Inflammatory macrophage treated with lipopolysaccharide for 4 hours (primary cell): ENCODE measurements at regions not wholly inside any gene's neighbourhood (a gene's known extent, or its start where the extent isn't known, plus 50 kb on each side); places are given as distances from the start of the nearest gene placed in this dataset.

Source experiments
- DNase-seq: peaks from one replicate; pipeline ENCODE4 v3.0.0-alpha.2; 2020

DNA sequence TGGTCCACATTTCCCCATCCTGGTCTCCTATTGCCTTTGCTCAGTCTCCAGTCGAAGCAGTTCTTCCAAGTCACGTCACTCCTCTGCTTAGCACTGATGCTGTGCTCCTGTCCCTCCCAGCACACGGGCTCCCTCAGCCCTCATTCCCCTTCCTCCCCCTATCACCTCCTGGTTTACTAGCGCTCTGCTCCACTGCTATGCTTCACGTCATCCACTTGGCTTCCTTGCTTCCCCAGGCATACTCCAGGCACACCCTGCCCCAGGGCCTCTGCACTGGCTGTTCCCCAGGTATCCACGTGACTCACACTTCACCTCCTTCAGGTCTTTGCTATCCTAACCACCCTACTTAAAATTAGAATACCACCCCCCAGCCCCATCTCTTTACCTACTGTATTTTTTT, 269.3 kb downstream of the GLI2 start:
- no peak for DNase-seq

DNA sequence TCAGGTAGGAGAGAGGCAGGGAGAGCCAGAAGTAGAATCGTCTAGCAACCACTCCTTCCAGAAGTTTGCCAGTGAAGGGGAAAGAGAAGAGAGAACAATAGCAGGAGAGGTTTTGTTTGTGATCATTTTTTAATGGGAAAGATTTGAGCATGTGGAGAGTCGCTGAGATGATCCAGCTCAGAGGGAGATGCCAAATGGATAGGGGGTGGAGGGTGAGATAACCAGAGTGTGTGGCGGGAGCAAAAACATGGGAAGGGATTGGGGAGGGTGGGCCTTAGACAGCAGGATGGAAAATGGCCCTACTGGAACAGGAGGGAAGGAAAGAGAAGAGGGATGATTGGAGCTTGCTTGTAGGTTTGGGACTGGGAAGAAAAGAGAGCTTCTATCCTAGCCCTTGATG, 269.8 kb downstream of the GLI2 start:
- DNase-seq = no peak

DNA sequence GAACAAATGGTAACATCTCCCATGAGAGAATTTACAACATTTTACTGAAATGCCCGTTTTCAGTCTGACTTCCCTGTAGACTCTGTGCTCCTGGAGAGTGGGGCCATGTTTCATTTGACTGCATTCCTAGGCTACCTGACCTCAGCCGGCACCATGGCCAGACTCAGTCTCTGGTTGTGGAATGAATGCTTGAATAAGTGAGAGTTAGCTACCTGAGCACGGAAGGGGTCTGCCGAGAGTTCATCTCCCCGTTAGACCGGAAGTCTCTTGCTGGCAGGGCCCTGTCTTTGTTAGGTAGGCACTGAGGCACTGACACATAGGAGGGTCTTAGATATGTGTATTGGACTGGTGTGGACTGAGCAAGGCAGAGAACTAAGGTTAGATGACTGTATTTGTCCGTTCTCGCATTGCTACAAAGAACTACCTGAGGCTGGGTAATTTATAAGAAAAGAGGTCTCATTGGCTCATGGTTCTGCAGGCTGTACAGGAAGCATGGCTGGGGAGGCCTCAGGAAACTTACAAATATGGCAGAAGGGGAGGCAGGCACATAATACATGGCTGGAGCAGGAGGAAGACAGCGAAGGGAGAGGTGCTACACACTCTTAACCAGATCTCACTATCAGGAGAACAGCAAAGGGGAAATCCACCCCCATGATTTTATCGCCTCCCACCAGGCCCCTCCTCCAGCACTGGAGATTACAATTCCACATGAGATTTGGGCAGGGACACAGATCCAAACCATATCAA, 271.2 kb downstream of the GLI2 start:
- DNase-seq = no peak

DNA sequence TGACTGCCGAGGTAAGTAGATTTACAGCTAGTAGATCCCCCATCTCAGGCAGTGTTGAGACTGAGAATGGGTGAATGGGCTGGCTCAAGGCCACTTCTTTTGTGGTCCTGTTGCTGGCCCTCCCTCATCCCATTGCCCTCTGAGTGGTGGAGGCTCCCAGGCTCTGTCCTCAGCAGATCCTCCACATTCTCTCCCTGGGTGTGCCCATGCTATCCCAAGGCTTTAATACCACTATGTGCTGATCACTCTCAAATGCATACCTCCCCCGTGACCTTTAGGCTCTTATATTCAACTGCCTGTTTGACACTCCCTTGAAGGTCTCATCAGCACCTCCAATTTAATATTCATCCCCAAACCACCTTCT, 271.8 kb downstream of the GLI2 start:
- DNase-seq = no peak

DNA sequence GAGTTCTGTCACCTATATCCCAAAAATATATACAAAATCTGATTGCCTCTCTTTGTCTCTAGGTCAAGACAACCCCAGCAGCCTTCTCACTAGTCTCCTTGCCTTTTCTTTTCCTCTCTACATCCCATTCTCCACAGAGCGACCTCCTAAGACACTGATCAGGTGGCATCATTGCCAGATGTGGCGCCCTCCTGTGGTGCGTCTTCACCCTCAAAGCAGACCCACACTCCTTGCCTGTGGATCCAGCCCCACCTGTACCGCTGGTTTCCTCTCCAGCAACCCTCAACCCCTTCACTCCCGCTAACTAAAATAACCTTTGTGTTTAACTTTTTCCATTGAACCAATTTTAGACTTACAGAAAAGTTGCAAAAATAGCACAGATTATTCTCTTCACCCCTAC, 273.3 kb downstream of the GLI2 start:
- no peak for DNase-seq

DNA sequence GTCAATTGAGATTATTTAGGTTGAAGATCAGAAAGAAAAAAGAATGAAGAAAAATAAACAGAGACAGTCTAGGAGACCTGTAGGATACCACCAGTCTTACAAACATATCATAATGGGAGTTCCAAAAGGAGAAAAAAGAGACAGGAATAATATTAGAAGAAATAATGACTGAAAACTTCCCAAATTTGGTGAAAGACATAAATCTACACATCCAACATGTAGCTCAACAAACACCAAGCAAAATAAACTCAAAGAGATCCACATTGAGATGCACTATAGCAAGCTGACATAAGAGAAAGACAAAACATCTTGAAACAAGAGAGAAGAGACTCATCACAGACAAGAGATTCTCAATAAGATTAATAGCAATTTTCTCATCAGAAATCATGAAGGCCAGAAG, 274.0 kb downstream of the TFCP2L1 start:
- no peak for DNase-seq

DNA sequence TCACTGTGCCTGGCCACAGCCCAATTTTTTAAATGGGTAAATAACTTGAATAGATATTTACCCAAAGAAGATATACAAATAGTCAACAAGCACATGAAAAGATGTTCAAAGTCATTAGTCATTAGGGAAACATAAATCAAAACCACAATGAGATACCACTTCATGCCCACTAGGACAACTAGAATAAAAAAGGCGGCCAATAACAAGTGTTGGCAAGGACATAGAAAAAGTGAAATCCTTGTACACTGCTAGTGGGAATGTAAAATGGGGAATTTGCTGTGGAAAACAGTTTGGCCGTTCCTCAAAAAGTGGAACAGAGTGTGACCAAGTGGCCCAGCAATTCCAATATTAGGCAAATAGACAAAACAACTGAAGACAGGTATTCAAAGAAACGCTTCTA, 270.1 kb downstream of the TFCP2L1 start:
- DNase-seq = no peak

DNA sequence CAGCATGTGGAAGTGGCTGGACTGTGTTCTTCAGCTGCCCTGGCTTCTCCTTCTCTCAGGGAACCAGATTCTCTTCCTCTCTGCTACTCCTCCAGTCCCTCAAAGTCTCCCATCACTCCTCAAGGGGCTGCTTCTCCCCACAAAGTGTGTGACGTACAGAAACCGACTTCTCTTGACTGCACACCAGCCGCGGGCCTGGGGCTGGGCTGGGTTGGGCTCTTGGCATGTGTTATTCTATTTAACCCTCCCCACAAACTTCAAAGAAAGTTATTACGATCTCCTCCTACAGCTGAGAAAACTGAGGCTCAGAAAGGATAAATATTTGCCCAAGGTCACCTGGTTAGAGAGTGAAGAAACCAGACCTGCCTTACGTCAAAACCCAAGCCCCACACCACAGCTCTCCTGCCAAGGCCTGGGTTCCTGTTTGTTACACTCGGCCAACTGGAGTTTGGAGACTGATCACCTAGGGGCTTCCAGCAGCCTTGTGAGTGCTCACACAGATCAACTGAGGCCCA, 269.0 kb downstream of the TFCP2L1 start:
- no peak for DNase-seq

DNA sequence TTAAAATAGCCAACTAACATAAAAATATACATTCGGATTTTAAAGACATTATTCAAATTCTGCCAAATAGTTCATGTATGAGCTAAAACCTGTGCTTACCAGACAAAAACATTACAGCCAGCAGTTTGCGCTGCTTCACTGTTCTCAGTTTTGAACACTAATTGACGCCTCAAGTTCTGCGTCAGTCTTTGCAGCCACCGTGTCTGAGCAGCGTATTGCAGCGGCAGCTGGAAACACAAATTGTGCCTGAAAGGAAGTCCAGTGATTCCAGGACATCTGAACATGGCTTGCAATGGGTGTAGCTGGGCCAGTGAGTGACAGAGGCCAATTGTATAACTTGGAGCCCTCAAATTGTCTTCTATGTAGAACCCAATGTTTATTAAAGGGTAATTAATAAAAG, 267.6 kb downstream of the TFCP2L1 start:
- no peak for DNase-seq

DNA sequence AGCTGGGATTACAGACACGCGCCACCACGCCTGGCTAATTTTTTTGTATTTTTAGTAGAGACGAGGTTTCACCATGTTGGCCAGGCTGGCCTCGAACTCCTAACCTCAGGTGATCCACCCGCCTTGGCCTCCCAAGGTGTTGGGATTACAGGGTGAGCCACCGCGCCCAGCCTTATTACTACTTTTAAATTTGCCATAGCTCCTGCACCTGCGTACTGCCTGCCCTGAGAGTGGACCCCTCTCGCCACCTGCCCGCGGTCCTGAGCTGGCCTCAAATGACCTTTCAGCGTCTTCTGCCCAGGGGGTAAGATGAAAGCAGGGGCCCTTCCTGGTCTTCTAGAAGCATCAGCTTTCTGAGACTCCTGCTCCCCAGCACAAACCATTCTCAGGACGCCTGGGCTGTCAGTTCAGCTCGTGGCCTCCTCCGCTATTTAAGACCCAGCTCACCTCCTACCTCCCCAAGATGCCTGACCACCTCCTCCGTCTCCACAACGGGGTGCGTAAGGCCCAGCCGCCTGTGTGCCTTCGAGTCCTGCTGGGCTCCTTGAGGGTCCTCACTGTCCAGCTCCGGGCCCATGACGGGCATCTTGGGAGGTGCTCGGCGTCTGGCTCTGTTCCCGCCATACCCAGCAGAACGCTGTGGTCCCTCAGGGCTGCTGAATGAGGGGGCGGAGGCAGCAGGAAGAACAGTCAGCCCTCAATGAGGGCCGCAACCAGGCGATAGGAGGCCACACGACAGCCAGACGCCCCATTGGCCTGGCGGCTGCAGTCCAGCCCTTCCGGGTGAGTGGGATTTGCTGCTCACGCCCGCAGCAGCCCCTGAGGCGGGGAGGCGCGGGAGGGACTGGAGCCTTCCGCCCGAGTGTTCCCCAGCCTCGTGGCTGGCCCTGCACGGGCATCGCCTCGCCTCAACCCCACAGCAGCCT, 266.6 kb downstream of the TFCP2L1 start:
- no peak for DNase-seq

DNA sequence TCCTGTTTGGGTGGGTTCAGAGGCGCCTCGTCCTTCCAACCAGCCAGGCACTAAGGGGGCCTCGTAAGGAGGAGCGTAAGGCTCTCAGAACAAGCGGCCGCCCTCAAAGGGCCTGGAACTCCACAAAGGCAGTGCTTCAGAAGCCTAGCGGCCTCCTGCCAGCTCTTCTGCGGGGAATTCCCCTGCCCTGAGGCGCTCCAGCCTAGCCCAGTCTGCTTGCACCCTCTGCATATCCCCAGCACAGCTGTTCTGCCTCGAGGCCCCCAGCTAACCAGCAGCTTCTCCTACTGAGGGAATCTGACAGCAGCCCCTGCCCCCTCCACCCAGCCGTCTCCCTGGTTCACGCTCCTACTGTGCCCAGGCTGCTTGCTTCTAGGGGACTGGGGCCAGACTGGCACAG, 265.9 kb downstream of the TFCP2L1 start:
- no peak for DNase-seq

DNA sequence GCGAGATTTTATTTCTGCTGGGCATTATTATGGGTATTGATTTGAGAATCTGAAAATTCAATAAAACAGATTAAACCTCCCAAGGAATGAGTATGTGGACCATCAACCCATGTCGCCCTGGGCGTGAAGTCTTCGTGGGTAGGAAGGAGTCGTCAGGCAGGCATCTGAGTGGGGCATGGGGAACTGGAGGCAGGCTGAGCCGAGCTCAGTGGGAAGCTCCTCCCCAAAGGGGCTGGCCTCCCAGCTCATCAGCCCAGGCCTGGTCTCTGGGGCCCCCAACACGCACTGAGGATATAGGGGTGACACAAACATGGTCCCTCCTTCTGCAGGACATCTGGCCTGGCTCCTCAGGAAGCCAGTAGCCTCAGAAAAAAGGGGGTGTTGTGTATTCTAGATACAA, 265.2 kb downstream of the TFCP2L1 start:
- DNase-seq = no peak

DNA sequence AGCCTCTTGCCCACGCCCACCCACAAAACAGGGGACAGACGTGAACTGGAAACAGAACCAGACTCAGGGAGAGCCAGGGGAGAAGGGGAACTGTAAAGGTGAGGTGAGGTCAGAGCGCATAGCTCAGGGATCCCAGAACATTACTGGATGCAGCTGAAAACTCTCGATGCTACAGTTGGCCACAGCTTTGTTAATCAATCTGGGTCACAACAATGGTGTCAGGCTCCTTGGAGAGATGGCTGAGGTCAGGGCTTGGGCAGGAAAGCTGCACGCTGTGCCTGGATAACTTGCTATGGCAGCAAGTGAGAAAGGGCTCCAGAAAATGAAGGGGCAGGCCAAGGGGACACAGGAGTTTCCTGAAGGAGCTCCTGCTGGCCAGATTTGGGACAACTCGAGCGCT, 263.3 kb downstream of the TFCP2L1 start:
- DNase-seq = no peak

DNA sequence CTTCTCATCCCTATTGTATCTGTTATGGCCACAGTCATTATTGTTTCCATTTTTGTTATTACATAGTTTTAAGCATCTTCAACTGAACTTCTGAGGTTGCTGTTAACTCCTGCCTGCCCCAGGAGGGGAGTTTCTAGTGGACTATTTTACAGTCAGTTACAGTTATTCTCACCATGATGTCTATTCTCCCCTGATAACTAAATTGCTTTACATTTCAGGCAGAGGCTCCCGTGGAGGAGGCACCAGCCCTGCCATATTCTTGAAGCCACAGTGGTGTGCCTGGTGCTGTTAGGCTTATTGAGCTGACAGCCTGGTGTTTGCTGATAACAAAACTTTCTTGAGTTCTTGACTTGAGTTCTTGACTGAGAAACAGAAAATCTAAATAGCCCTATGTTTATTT, 256.4 kb downstream of the TFCP2L1 start:
- no peak for DNase-seq

DNA sequence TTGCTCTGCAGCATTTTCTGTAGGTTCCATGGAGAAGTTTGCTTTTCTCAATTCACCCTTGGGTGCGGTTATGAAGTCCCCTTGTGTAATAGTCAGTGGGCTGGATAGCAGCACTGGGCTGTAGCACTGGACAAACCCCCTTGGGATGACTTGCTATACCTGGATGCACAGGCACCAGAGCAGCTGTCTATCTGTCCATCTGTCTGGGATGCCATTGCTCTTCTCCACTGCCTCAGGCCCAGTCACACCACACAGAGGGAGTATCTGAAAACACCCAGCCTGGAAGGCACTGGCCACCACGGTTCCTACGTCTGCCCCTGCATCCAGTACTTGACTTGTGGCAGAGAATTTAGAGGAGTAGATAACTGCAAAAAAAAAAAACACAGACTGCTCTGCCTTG, 254.5 kb downstream of the TFCP2L1 start:
- DNase-seq = no peak

DNA sequence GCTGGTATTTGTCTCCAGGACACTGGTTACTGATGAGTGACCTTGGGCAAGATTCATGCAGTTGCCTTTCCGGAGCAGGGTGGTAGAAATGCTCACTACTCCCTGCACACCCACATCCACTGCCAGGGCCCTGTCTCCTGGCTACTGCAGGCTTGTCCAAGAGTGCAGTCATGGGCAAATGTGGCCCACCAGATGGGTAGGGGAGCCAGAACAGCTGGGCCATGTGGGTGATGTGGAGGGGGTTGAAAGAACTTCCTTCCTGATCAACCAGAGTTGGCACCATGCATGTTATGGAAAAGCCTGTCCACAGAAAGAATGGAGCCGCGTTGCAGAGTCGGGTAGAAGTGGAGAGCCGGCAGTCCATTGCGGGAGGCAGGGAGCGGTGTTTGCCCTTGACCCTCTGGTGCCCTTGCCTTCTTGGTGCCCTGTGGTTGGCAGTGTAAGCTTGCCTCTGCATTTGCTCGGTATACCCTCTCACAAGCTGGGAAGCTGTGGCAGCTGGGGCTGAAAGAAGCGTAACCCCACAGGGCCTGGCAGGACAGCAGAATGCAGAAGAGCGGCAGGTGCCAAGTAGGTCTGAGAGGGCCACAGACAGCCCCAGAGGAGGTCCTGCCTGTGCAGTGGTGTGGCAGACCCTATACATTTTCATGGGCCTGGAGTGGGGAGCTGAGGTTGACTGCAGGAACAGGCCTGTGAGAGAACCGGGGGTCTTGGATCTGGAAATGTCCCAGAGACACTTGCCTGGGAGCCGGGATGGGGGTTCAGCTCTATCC, 253.2 kb downstream of the TFCP2L1 start:
- DNase-seq = no peak

DNA sequence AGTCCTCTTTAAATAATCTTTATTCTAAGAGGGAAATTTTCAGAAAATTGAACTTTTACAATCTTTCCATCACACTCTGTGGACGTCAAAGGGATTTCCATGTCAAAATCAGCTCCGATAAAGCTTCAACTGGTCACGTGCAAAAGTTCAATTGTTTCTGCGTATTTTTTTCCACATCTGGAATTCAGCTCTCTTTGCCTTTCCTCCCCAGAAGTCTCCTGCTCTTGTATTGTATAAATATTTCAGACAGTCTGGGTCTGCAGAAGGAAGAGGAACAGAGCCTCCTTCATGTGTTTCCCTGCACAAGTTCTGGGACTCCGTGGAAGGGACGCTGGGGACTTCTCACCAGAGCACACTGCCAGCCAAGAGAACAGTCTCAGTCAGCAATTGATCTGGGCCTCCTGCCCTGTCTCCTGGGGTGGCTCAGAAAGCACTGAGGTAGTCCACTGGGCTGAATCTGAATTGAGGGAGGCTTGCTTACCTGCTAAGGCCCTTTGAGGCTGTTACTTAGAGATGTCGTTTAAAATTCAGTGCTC, 251.5 kb downstream of the TFCP2L1 start:
- DNase-seq = no peak

DNA sequence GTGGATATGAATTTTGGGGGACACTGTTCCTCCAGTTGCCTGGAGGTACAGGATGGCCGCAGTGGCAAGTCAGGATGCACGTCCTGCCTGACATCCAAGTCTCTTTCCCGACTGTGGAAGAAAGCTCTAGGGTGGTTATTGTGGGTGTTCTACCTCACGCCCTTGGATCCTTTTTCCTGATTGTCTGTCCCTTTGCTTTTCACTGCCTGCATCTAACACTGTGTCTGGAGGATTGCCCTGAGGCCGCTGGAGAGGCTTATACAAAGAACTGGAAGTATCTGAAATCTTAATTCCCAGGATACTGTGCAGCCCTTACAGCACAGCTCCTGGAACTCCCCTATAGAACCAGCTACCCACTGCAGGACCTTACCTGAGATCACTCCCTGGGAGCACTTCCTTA, 250.5 kb downstream of the TFCP2L1 start:
- no peak for DNase-seq

DNA sequence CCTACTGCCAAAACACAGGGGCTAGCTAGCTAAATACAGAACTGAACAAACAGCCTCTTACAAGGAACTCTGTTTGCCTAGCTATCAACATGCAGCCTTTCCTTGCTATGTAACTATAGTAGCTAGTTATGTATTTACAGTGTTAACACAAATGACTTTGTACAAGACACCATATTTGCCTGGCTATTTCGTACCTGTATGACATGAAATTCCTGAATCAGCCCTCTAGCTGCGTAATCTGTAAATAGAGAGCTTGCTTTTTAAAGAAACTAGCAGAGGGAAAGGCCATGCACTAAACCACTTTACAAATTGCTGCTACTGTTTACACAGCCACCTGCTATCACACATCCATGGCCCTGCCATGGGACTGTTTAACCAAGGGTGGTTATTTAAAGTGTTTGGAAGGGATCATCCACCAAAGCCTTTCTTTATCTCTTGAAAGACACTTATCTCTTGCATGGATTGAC, 248.7 kb downstream of the TFCP2L1 start:
- no peak for DNase-seq

DNA sequence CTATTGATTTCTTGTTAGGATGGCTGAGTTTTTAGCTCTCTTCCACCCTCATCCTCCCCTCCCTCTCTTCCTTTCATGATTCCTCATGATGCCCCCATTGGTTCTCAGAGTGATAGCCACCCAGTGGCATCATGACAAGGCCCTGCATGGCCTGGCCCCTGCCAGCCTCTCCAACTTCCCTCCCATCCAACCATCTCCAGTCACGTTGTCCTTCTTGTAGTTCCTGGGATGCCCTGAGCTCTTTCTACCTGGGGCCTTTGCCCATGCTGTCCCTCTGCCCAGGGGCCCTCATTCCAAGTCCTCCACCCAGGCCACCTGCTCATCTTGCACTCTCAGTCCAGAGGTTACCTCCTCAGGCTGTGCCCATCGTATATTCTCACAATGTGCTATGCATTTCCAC, 247.5 kb downstream of the TFCP2L1 start:
- no peak for DNase-seq

DNA sequence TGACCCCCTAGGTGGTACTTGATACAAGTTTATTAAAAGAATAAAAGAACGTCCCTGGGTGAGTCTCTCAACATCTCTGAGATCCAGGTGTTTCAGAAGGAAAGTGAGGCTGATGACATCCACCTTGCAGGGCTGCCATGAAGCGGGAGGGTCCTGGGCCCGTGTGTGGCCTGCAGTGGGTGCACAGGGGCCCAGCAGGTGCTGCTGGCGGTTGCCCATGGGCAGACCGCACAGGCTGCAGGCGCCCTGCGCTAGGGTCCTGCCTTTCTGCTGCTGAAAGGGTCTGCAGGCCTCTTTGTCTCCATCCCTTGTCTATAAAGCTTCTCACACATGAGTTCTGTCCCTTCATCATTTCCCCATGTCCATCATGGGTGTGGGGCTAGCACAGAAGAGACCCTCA, 247.0 kb downstream of the TFCP2L1 start:
- no peak for DNase-seq

DNA sequence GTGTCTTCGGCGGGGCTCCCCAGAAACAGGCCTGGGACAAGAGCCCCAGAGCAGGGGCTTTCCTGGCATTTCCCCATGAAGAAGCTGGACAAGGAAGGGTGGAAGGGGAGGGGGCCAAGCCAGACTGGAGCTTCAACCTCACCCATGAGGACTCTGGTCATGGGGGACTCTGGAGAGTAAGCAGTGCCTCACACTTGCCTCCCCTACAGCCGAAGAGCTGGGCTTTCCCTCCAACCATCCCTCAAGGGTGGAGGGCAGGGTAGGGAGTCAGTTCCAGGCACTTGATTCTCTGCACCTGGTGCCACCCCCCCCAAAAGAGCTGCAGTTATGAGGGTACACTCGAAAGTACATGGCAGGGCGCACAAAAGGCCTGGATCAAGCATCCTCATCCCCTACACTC, 246.6 kb downstream of the TFCP2L1 start:
- no peak for DNase-seq
